PC-9 (cell line): ENCODE measurements at regions not wholly inside any gene's neighbourhood (a gene's known extent, or its start where the extent isn't known, plus 50 kb on each side); places are given as distances from the start of the nearest gene placed in this dataset.

Source experiments
- CTCF ChIP-seq: fragments of 200-600 bp; sonication (generic); conservative IDR thresholded peaks from 2 replicates; pipeline ENCODE4 v1.6.1; 2017; ENCODE audit warnings: mixed run types, antibody characterized with exemption, mild to moderate bottlenecking, moderate library complexity
- EZH2 ChIP-seq: fragments of 200-600 bp; sonication (generic); IDR thresholded peaks from 2 replicates; pipeline ENCODE4 v1.8.0; 2017; ENCODE audit warnings: antibody characterized with exemption, low read depth

- TF ChIP-seq CTCF (no peak), EZH2 (no peak)
Measured at GRCh38 chr11:80163011-80163410, 722.2 kb upstream of the TENM4 start.
